GM21576 (cell line): ENCODE measurements at regions not wholly inside any gene's neighbourhood (a gene's known extent, or its start where the extent isn't known, plus 50 kb on each side); places are given as distances from the start of the nearest gene placed in this dataset.
"Not testable (repeated sequence)": the region's sequence is repeated elsewhere in the genome, so short reads cannot be mapped to it uniquely, and the experiment has no call there.

ENCODE experiments used
- ATAC-seq: cut with Tn5 transposase; IDR thresholded peaks from one replicate; pipeline ENCODE4 v1.9.1; 2021; ENCODE audit warnings: mild to moderate bottlenecking, moderate library complexity; ENCODE audit not compliant: unreplicated experiment

GRCh38 chr3:168671091-168671490 lies 575.4 kb upstream of the GOLIM4 start:
- ATAC-seq: no peak

GRCh38 chr3:168660879-168661657 lies 565.3 kb upstream of the GOLIM4 start:
- not testable (repeated sequence) for ATAC-seq

- ATAC-seq: no peak
These were observed 563.3 kb upstream of the GOLIM4 start for GRCh38 chr3:168659015-168659414.

- ATAC-seq: no peak
These were observed 559.9 kb upstream of the GOLIM4 start for GRCh38 chr3:168655611-168656010.

- no peak for ATAC-seq
These were observed 559.0 kb upstream of the GOLIM4 start for GRCh38 chr3:168654700-168655099.

- ATAC-seq: no peak
These were observed 557.5 kb upstream of the GOLIM4 start for GRCh38 chr3:168653255-168653654.

GRCh38 chr3:168648321-168648720 lies 552.6 kb upstream of the GOLIM4 start:
- no peak for ATAC-seq

- ATAC-seq: no peak
These were observed 551.9 kb upstream of the GOLIM4 start for GRCh38 chr3:168647582-168647981.

GRCh38 chr3:168645180-168645579 lies 549.5 kb upstream of the GOLIM4 start:
- no peak for ATAC-seq

GRCh38 chr3:168628549-168628948 lies 532.8 kb upstream of the GOLIM4 start:
- no peak for ATAC-seq

GRCh38 chr3:168625477-168625876 lies 529.8 kb upstream of the GOLIM4 start:
- ATAC-seq: no peak

- no peak for ATAC-seq
These were observed 529.2 kb upstream of the GOLIM4 start for GRCh38 chr3:168624892-168625448.

- ATAC-seq: no peak
These were observed 528.5 kb upstream of the GOLIM4 start for GRCh38 chr3:168624195-168624594.

GRCh38 chr3:168622795-168623194 lies 527.1 kb upstream of the GOLIM4 start:
- no peak for ATAC-seq

- ATAC-seq: no peak
These were observed 525.1 kb upstream of the GOLIM4 start for GRCh38 chr3:168620854-168621253.

- no peak for ATAC-seq
These were observed 523.2 kb upstream of the GOLIM4 start for GRCh38 chr3:168618827-168619470.

GRCh38 chr3:168617658-168618057 lies 521.9 kb upstream of the GOLIM4 start:
- ATAC-seq: no peak

- no peak for ATAC-seq
These were observed 521.2 kb upstream of the GOLIM4 start for GRCh38 chr3:168616915-168617314.

- ATAC-seq: no peak
These were observed 519.8 kb upstream of the GOLIM4 start for GRCh38 chr3:168615493-168616020.

- ATAC-seq: no peak
These were observed 517.4 kb upstream of the GOLIM4 start for GRCh38 chr3:168613151-168613550.

- no peak for ATAC-seq
These were observed 516.9 kb upstream of the GOLIM4 start for GRCh38 chr3:168612671-168613070.

- no peak for ATAC-seq
These were observed 516.1 kb upstream of the GOLIM4 start for GRCh38 chr3:168611826-168612225.
